HG03196 (cell line): ENCODE measurements at regions not wholly inside any gene's neighbourhood (a gene's known extent, or its start where the extent isn't known, plus 50 kb on each side); places are given as distances from the start of the nearest gene placed in this dataset.
"Not testable (repeated sequence)": the region's sequence is repeated elsewhere in the genome, so short reads cannot be mapped to it uniquely, and the experiment has no call there.

Source experiments
- ATAC-seq: cut with Tn5 transposase; IDR thresholded peaks from one replicate; pipeline ENCODE4 v1.9.1; 2021; ENCODE audit not compliant: unreplicated experiment

GRCh38 chr14:101616202-101616601, 54.9 kb downstream of the DIO3 start:
- ATAC-seq = no peak

- ATAC-seq = no peak
Observed at GRCh38 chr14:101619484-101619883, 58.2 kb downstream of the DIO3 start.

- no peak for ATAC-seq
Observed at GRCh38 chr14:101620031-101620788, 58.9 kb downstream of the DIO3 start.

- ATAC-seq = no peak
Observed at GRCh38 chr14:101620821-101621785, 59.8 kb downstream of the DIO3 start.

- ATAC-seq = no peak
Observed at GRCh38 chr14:101622251-101623076, 61.2 kb downstream of the DIO3 start.

- no peak for ATAC-seq
Observed at GRCh38 chr14:101623077-101623372, 61.7 kb downstream of the DIO3 start.

- ATAC-seq = no peak
Observed at GRCh38 chr14:101623685-101624444, 62.6 kb downstream of the DIO3 start.

GRCh38 chr14:101624536-101624935, 63.2 kb downstream of the DIO3 start:
- ATAC-seq = no peak

GRCh38 chr14:101625336-101626097, 64.2 kb downstream of the DIO3 start:
- no peak for ATAC-seq

GRCh38 chr14:101626331-101626730, 65.0 kb downstream of the DIO3 start:
- no peak for ATAC-seq

- ATAC-seq = no peak
Observed at GRCh38 chr14:101627915-101628262, 66.6 kb downstream of the DIO3 start.

GRCh38 chr14:101628471-101628966, 67.2 kb downstream of the DIO3 start:
- peak; percentile 63 for ATAC-seq

GRCh38 chr14:101628975-101629374, 67.7 kb downstream of the DIO3 start:
- ATAC-seq = no peak

GRCh38 chr14:101630056-101630965, 69.0 kb downstream of the DIO3 start:
- ATAC-seq = no peak

- no peak for ATAC-seq
Observed at GRCh38 chr14:101631199-101631598, 69.9 kb downstream of the DIO3 start.

GRCh38 chr14:101631970-101632369, 70.7 kb downstream of the DIO3 start:
- not testable (repeated sequence) for ATAC-seq

- no peak for ATAC-seq
Observed at GRCh38 chr14:101632520-101632919, 71.2 kb downstream of the DIO3 start.

GRCh38 chr14:101633276-101633675, 72.0 kb downstream of the DIO3 start:
- ATAC-seq = no peak
